HG03575 (cell line): ENCODE measurements at regions not wholly inside any gene's neighbourhood (a gene's known extent, or its start where the extent isn't known, plus 50 kb on each side); places are given as distances from the start of the nearest gene placed in this dataset.
"Not testable (repeated sequence)": the region's sequence is repeated elsewhere in the genome, so short reads cannot be mapped to it uniquely, and the experiment has no call there.

Source experiments
- ATAC-seq: cut with Tn5 transposase; IDR thresholded peaks from one replicate; pipeline ENCODE4 v1.9.1; 2021; ENCODE audit not compliant: unreplicated experiment, insufficient number of reproducible peaks, low FRiP score; ENCODE audit errors: extremely low read depth

DNA sequence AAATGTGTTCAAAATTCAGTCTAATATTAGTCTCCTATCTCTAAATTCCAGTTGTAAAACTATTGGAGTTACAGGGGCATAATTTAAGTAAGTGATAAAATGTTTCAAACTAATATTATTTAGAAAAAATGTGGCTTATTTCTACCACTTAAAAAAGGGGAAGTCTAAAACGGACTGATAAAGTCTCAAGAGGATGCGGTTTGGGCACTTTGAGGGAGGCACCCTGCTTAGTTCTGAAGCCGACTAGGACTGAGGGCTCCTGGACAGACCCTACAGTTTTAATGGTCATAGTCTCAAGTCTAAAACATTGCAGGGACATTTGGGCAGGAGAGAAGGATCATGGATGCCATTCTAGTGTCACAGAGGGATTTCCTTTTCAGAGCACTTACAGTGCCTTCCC, 566.3 kb downstream of the NR2F2 start:
- no peak for ATAC-seq

GRCh38 chr15:96914081-96914480, 583.6 kb downstream of the NR2F2 start:
- ATAC-seq, result no peak

GRCh38 chr15:96916750-96917149, 586.2 kb downstream of the NR2F2 start:
- ATAC-seq, result no peak

- ATAC-seq, result no peak
Measured at GRCh38 chr15:96924570-96924969, 594.1 kb downstream of the NR2F2 start.

DNA sequence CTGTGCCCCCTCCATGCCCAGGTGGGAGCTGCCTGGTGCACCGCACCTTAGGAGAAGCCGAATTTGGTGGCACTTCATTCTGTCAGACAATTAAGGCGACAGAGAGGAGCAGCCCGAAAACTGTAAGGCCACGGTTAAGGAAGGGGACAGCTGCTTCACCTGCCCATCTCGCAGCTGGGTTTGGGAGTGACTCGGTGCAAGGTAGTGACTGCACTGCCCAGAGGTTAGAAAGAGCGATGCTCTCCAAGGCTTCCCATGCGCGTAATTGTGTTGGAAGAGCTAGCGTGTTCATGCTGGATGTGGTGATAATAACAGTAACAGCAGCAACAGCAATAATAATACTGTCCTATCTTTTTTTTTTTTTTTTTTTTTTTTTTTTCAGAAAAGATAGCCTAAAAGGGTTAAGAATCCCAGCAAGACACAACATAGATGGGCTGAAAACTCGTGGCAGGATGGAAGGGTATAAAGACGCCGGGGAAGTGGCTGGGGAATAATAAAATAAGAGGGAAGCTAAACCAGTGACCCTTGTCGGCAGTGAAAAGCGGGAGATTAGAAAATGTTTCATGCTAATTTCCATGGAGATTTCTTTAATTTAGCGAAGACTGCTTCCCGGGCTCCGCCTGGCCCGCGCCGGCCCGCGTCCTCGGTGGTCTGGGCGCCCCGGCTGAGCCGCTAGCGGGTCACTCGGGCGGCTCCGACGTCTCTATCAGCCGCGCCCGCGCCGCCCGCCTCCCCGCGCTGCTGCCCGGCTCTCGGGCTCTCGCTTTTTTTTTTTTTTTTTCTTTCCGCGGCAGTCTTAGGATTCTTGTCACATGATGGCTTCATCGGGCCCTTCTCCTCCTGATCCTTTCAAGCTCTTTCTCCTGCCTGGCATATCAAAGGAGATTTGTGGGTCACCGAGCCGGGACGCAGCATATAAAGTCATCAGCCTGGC, 617.1 kb downstream of the NR2F2 start:
- ATAC-seq, result no peak

DNA sequence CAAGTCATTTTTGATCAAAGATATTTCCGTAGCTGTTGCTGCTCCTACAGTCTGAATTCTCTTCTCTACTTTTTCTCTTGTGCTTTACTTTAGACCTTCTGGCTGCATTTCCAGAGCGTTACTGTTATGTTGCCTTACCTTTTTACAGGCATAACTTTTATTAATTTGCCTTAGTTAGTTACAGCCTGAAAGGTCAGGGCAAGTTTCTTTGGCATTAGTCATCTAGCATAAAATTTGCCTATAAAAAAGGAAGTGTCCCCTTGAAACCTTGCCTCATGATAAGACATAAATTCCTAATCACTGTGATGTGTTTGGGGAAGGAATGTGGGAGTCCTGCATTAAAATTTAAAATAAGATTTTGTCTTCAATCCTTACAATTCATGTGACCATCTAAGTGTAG, 618.5 kb downstream of the NR2F2 start:
- ATAC-seq, result no peak

- no peak for ATAC-seq
Measured at GRCh38 chr15:96958721-96959120, 628.2 kb downstream of the NR2F2 start.

DNA sequence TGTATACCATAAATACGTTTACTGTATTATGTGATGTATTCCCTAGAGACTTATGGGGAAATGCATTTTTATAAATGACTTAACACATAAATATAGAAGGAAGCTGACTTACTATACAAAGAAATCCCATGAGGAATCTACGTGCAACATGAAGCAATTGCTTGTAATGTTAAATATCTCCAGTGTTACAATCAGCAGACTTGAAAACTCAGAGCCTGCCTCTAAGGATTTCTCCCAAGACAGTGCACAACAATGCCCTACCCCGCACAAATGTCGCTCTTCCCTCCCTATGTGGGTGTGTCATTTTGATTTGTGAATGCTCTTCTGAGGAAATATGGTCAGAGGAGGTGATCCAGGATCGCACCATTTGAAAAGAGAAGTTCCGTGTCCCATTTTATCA, 629.0 kb downstream of the NR2F2 start:
- ATAC-seq, result no peak

- ATAC-seq, result no peak
Measured at GRCh38 chr15:96960711-96961480, 630.4 kb downstream of the NR2F2 start.

- no peak for ATAC-seq
Measured at GRCh38 chr15:96966554-96966953, 636.1 kb downstream of the NR2F2 start.

- ATAC-seq, result no peak
Measured at GRCh38 chr15:96969732-96970710, 639.5 kb downstream of the NR2F2 start.

GRCh38 chr15:96972201-96972600, 641.7 kb downstream of the NR2F2 start:
- ATAC-seq, result no peak

- no peak for ATAC-seq
Measured at GRCh38 chr15:96974761-96975160, 644.3 kb downstream of the NR2F2 start.

DNA sequence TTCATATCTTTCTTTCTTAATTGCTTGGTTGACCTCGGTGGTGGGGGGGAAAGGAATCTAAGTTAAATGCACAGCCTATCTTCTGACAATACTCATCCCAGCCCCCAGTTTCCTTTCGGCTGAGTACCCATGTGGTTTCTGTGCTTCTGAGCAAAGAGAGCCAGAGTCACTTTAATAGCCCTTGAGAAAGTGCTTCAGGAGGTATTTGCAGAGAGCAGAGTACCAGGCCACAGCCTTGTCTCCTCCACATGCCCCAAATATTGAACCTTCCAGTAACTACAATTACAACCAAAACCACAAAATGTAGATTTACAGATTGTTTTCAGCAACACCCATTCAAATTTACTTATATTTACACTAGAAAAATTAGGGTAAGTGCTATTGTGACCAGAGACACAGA, 647.4 kb downstream of the NR2F2 start:
- ATAC-seq, result no peak

- no peak for ATAC-seq
Measured at GRCh38 chr15:96978937-96979473, 648.5 kb downstream of the NR2F2 start.

DNA sequence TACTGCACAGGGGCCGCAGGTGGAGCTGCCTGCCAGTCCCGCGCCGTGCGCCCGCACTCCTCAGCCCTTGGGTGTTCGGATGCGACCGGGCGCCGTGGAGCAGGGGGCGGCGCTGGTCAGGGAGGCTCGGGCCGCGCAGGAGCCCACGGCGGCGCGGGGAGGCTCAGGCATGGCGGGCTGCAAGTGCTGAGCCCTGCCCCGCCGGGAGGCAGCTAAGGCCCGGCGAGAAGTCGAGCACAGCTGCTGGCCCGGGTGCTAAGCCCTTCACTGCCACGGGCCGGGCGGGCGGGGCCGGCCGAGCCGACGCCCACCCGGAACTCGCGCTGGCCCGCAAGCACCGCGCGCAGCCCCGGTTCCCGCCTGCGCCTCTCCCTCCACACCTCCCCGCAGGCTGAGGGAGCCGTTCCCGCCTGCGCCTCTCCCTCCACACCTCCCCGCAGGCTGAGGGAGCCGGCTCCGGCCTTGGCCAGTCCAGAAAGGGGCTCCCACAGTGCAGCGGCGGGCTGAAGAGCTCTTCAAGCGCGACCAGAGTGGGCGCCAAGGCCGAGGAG, 653.7 kb downstream of the NR2F2 start:
- ATAC-seq, result not testable (repeated sequence)

- ATAC-seq, result no peak
Measured at GRCh38 chr15:96992817-96993216, 662.3 kb downstream of the NR2F2 start.

GRCh38 chr15:96997538-96997937, 667.0 kb downstream of the NR2F2 start:
- ATAC-seq, result no peak
